Vagina (tissue), 2 donors: ENCODE measurements at regions not wholly inside any gene's neighbourhood (a gene's known extent, or its start where the extent isn't known, plus 50 kb on each side); places are given as distances from the start of the nearest gene placed in this dataset.

ENCODE experiments used
- DNase-seq, 2 donors: peaks; one replicate each; pipeline ENCODE4 v3.0.0-alpha.2; 2017; ENCODE audit errors: extremely low spot score in 2 of 2
- H3K27ac ChIP-seq: fragments of 200-600 bp; sonication (generic); one replicate; pipeline ENCODE4 v1.5.1; 2019
- H3K27me3 ChIP-seq: fragments of 200-600 bp; sonication (generic); one replicate; pipeline ENCODE4 v1.5.1; 2019
- H3K36me3 ChIP-seq, 2 donors: fragments of 200-600 bp; sonication (generic); one replicate each; pipeline ENCODE4 v1.5.1; 2017 to 2019
- H3K4me1 ChIP-seq: fragments of 200-600 bp; sonication (generic); one replicate; pipeline ENCODE4 v1.5.1; 2019
- H3K4me3 ChIP-seq, 2 donors: fragments of 200-600 bp; sonication (generic); 1 replicate in 1 of 2; 2 replicates in 1 of 2; pipeline ENCODE4 v1.5.1; 2016 to 2019
- H3K9me3 ChIP-seq: fragments of 200-600 bp; sonication (generic); one replicate; pipeline ENCODE4 v1.5.1; 2019
- CTCF ChIP-seq, 3 experiments: fragments of 450-650 bp in 2 of 3; fragments of 200-600 bp in 1 of 3; sonication (generic) in 1 of 3; IDR thresholded peaks; one replicate each; pipeline ENCODE4 v1.5.1; 2017 to 2019; ENCODE audit warnings: antibody characterized with exemption in 3 of 3, mild to moderate bottlenecking in 2 of 3, moderate library complexity in 2 of 3
- POLR2A ChIP-seq, 2 donors: fragments of 450-650 bp; IDR thresholded peaks; one replicate each; pipeline ENCODE4 v1.6.1; 2017; ENCODE audit warnings: antibody characterized with exemption in 2 of 2, mild to moderate bottlenecking in 2 of 2, moderate library complexity in 2 of 2
- POLR2AphosphoS5 ChIP-seq, 2 donors: sonication (generic); formaldehyde crosslinking; IDR thresholded peaks; one replicate each; pipeline ENCODE4 v1.9.0; 2017; ENCODE audit warnings: antibody characterized with exemption in 2 of 2, mild to moderate bottlenecking in 2 of 2, low read depth in 1 of 2; ENCODE audit not compliant: insufficient read depth in 1 of 2
- intact Hi-C: fragments of 100-400 bp; cut with DNase I; formaldehyde crosslinking; loops from one replicate; pipeline ENCODE4 v1.15.1; 2023

DNA sequence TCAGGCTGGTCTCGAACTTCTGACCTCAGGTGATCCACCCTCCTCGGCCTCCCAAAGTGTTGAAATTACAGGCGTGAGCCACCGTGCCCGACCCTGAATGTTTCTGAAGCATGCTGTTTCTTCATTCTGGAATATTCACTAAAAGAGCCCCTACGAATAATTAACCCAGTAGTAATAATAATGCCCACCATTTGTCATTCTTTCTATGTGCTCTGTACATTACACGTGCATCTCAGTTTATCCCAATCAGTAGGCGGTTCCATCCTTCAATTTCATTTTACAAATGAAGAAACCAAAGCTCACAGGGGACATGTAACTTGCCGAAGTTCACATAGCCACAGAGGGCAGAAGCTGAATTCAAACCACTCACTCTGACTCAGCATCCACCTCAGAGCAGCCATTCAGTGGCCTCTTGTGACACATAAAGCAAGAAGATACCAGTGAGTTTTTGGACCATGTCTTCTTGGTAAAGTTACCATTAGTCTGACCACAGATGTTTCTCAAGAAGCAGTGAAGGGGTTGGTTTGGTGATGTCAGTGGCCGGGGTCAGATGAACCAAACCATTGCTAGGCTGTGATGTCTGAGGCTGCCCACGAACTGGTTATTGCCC, 71.9 kb upstream of the DUSP5 start:
- Histone ChIP-seq H3K27me3 (no peaks in the 10 kb centered on the region), H3K9me3 (no peaks in the 10 kb centered on the region), H3K27ac (peak overlapping the region; percentile 38), H3K4me1 (no peaks in the 10 kb centered on the region), H3K36me3 (no peaks in the 10 kb centered on the region), H3K4me3 (no peak overlapping the region)
- TF ChIP-seq CTCF (IDR thresholded peaks at IDR 0.05) (no peak), POLR2A (IDR thresholded peaks at IDR 0.05) (no peak), POLR2AphosphoS5 (IDR thresholded peaks at IDR 0.05; ENCODE audit: insufficient read depth in 1 of 2, low read depth in 1 of 2) (no peak)
- DNase-seq, result no peak
- intact Hi-C loops, result no loop called here

- no peaks in the 10 kb centered on the region for H3K9me3 ChIP-seq
- DNase-seq, result no peak
- no peak overlapping the region for H3K4me3 ChIP-seq
- H3K27me3 ChIP-seq, result no peaks in the 10 kb centered on the region
- intact Hi-C loops, result no loop called here
- no peaks in the 10 kb centered on the region for H3K4me1 ChIP-seq
- H3K27ac ChIP-seq, result peak overlapping the region; percentile 38
- no peaks in the 10 kb centered on the region for H3K36me3 ChIP-seq
- TF ChIP-seq POLR2A (IDR thresholded peaks at IDR 0.05) (no peak), CTCF (IDR thresholded peaks at IDR 0.05) (no peak), POLR2AphosphoS5 (IDR thresholded peaks at IDR 0.05; ENCODE audit: insufficient read depth in 1 of 2, low read depth in 1 of 2) (no peak)
Measured at GRCh38 chr10:110426294-110427181, 71.2 kb upstream of the DUSP5 start.

DNA sequence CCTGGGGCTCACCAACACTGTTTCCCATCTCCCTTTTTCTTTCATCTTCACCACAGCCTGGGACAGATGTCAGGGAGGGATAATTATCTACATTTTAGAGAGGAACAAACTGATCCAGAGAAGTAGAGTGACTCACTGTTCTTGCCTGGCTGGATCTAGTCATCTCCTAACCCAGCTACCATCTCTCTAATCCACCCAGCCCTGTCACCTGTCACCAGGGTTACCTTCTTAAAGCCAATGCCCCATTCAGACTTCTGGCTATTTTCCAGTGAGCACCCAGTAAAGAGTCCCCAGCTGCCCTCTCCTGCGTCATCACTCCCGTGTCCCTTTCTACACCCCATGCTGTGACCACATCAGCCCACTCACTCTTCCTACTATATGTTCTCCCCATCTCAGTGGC, 68.4 kb upstream of the DUSP5 start:
- Histone ChIP-seq H3K4me3 (no peak overlapping the region), H3K27me3 (no peaks in the 10 kb centered on the region), H3K27ac (peak overlapping the region; percentile 32), H3K9me3 (no peaks in the 10 kb centered on the region), H3K4me1 (no peaks in the 10 kb centered on the region), H3K36me3 (no peaks in the 10 kb centered on the region)
- no peak for DNase-seq
- TF ChIP-seq POLR2A (IDR thresholded peaks at IDR 0.05) (no peak), POLR2AphosphoS5 (IDR thresholded peaks at IDR 0.05; ENCODE audit: insufficient read depth in 1 of 2, low read depth in 1 of 2) (peak in 1 of 2 donors; percentile 25), CTCF (IDR thresholded peaks at IDR 0.05) (no peak)
- intact Hi-C loops, result no loop called here

- Histone ChIP-seq H3K4me1 (no peaks in the 10 kb centered on the region), H3K27ac (peak overlapping the region; percentile 32), H3K36me3 (no peaks in the 10 kb centered on the region), H3K27me3 (no peaks in the 10 kb centered on the region), H3K4me3 (no peak overlapping the region), H3K9me3 (no peaks in the 10 kb centered on the region)
- intact Hi-C loops, result no loop called here
- DNase-seq, result no peak
- peak in 1 of 2 donors; percentile 39 for TF ChIP-seq POLR2AphosphoS5 (IDR thresholded peaks at IDR 0.05; ENCODE audit: insufficient read depth in 1 of 2, low read depth in 1 of 2)
- TF ChIP-seq POLR2A (IDR thresholded peaks at IDR 0.05), result no peak
Measured at GRCh38 chr10:110430340-110431273, 67.1 kb upstream of the DUSP5 start.

DNA sequence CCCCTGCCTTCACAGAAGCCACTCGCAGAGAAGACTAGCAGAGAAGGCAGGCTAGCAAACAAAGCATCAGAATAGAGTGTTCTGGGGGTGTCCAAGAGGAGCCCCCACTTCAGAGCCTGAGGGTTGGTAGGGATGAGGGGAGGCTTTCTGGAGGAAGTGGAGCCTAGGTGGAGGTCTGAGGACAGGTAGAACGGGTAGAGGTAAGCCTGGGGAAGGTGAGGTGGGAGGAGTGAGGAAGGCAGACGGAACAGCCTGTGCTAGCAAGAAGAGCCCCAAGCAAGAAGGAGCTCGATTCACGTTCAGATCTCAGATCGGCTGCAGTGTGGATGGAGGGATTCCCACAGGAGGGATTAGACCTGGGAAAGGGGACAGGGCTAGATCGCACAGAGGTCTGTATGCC, 66.0 kb upstream of the DUSP5 start:
- no peak for TF ChIP-seq POLR2A (IDR thresholded peaks at IDR 0.05)
- TF ChIP-seq POLR2AphosphoS5 (IDR thresholded peaks at IDR 0.05; ENCODE audit: insufficient read depth in 1 of 2, low read depth in 1 of 2), result no peak
- TF ChIP-seq CTCF (IDR thresholded peaks at IDR 0.05), result no peak
- H3K27me3 ChIP-seq, result no peaks in the 10 kb centered on the region
- no peaks in the 10 kb centered on the region for H3K4me1 ChIP-seq
- H3K9me3 ChIP-seq, result no peaks in the 10 kb centered on the region
- H3K27ac ChIP-seq, result no peak overlapping the region
- no peaks in the 10 kb centered on the region for H3K36me3 ChIP-seq
- intact Hi-C loops, result no loop called here
- H3K4me3 ChIP-seq, result no peak overlapping the region
- no peak for DNase-seq
